AG10803 (cell line): ENCODE measurements at regions not wholly inside any gene's neighbourhood (a gene's known extent, or its start where the extent isn't known, plus 50 kb on each side); places are given as distances from the start of the nearest gene placed in this dataset.

Experiments used
- DNase-seq: peaks from one replicate; pipeline ENCODE4 v3.0.0; 2010; ENCODE audit warnings: low read depth
- H3K4me3 ChIP-seq: 2 replicates; pipeline ENCODE4 v1.5.1; 2011; ENCODE audit warnings: mild to moderate bottlenecking, low read length, control low read depth
- CTCF ChIP-seq: conservative IDR thresholded peaks from 2 replicates; pipeline ENCODE4 v1.5.1; 2011; ENCODE audit warnings: mild to moderate bottlenecking, low read length, control low read depth, inconsistent platforms

- no peak overlapping the region for H3K4me3 ChIP-seq
- no peak for TF ChIP-seq CTCF
- no peak for DNase-seq
Measured at GRCh38 chr2:48017136-48017535, 110.8 kb upstream of the FBXO11 start.

- no peak for TF ChIP-seq CTCF
- no peak for DNase-seq
- no peak overlapping the region for H3K4me3 ChIP-seq
Measured at GRCh38 chr2:48018480-48018879, 112.2 kb upstream of the FBXO11 start.

DNA sequence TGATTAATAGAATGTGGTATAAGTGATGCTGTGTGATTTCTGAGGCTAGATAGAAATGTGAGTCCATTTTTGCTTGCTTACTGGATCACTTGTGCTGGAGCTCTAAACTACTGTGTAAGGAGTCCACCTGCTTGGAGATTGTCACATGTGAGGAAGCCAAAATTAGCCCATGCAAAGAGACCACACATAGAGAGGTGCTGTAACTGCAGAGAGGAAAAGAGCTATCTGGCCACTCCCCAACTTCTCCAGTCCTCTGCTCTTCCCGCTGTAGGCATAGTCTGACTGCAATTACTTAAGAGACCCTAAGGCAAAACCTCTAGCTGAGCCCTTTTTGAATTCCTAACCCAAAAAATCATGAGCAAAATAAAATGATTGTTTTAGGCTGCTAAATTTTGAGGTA is 120.6 kb upstream of the FBXO11 start:
- H3K4me3 ChIP-seq: no peak overlapping the region
- no peak for DNase-seq
- no peak for TF ChIP-seq CTCF

GRCh38 chr2:48032765-48033164 is 126.5 kb upstream of the FBXO11 start:
- no peak for DNase-seq
- no peak for TF ChIP-seq CTCF
- no peak overlapping the region for H3K4me3 ChIP-seq

DNA sequence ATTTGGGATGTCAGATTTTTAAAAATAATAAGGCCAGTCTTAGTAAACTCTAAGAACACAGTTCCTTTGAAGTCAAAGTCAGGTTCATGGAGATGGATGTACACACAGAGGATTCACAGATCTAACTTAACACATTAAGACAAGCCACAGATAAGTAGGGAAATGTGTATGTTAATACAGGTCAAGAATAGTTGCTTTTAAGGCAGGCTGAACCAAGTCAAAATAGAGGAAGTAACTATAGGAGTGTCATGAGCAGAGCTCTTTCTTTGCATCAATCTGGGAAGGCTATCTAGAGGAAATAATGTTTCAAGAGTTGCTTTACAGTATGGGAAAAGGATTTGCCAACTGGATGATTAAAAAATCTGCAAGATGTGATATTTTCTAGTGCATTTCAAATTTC is 128.0 kb upstream of the FBXO11 start:
- H3K4me3 ChIP-seq: no peak overlapping the region
- no peak for TF ChIP-seq CTCF
- no peak for DNase-seq

GRCh38 chr2:48036312-48036711 is 130.0 kb upstream of the FBXO11 start:
- H3K4me3 ChIP-seq: no peak overlapping the region
- TF ChIP-seq CTCF: no peak
- DNase-seq: no peak

DNA sequence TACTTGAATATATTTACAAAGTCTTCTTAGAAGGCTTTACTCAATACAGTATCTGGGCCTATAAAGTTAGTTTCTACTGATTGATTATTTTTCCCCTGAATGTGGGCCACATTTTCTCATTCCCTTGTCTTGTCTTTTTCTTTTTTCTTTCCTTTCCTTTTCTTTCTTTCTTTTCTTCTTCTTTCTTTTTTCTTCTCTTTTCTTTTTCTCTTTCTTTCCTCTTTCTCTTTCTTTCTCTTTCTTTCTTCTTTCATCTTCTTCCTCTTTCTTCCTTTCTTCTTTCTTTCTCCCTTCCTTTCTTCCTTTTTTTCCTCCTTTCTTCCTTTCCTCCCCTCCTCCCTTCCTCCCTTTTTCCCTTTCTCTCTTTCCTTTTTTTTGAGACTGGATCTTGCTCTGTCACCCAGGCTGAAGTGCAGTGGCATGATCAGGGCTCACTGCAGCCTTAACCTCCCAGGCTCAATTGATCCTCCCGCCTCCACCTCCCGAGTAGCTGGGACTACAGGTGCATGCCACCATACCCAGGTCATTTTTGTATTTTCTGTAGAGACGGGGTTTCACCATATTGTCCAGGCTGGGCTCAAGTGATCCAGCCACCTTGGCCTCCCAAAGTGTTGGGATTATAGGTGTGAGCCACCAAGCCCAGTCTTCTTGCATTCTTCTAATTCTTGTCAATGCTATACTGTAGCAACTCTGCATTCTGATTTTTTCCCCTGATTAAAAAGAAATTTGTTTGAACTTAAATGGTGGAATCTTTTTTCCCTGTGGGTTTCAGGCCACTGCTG is 133.1 kb upstream of the FBXO11 start:
- no peak for TF ChIP-seq CTCF
- DNase-seq: no peak
- no peak overlapping the region for H3K4me3 ChIP-seq
